ENCODE measurements at regions not wholly inside any gene's neighbourhood (a gene's known extent, or its start where the extent isn't known, plus 50 kb on each side); places are given as distances from the start of the nearest gene placed in this dataset.

- TF ChIP-seq CTCF (IDR thresholded peaks at IDR 0.05) (no peak), POLR2A (IDR thresholded peaks at IDR 0.05) (no peak)
These were observed 251.2 kb downstream of the SATB2 start for GRCh38 chr2:199206536-199206935.
